ENCODE measurements at regions not wholly inside any gene's neighbourhood (a gene's known extent, or its start where the extent isn't known, plus 50 kb on each side); places are given as distances from the start of the nearest gene placed in this dataset.

- TF ChIP-seq POLR2A (IDR thresholded peaks at IDR 0.05) (no peak), CTCF (IDR thresholded peaks at IDR 0.05) (no peak), POLR2AphosphoS5 (IDR thresholded peaks at IDR 0.05) (no peak), EP300 (IDR thresholded peaks at IDR 0.05) (no peak)
These were observed 489.0 kb upstream of the AUTS2 start for GRCh38 chr7:69109246-69109645.
